A549 (cell line): ENCODE measurements at regions not wholly inside any gene's neighbourhood (a gene's known extent, or its start where the extent isn't known, plus 50 kb on each side); places are given as distances from the start of the nearest gene placed in this dataset.

Experiments used
- ATAC-seq, 2 experiments: fragments of 200-7000 bp in 1 of 2; fragments of >200 bp in 1 of 2; cut with Nextera tagmentation in 1 of 2; cut with Tn5 transposase in 1 of 2; 3 replicates each; pipeline versions ENCODE4 v1.8.0 to v1.9.1; 2018 to 2020; ENCODE audit warnings: mild to moderate bottlenecking in 1 of 2, moderate library complexity in 1 of 2
- CTCF ChIA-PET: fragments of 300-600 bp; sonication (Branson Sonifier 250); formaldehyde crosslinking; extraction: SDS; loops from one replicate; lab custom pipeline; 2021; ENCODE audit warnings: antibody characterized with exemption, inconsistent platforms; lab: Yijun Ruan, JAX
- POLR2A ChIA-PET: fragments of 350-600 bp; formaldehyde crosslinking; extraction: SDS; loops from one replicate; lab custom pipeline; 2021; ENCODE audit warnings: antibody characterized with exemption, inconsistent platforms; lab: Yijun Ruan, JAX
- DNase-seq, 2 experiments: peaks; one replicate each; pipeline versions ENCODE4 v3.0.0 to v3.0.0-alpha.2; 2011 to 2016; ENCODE audit warnings: low read depth in 1 of 2, low spot score in 1 of 2
- FAIRE-seq: peaks from 2 replicates; lab custom pipeline; 2011; peaks lifted over from hg19 to GRCh38; lab: Jason Lieb, UNC
- H3K27ac ChIP-seq, 2 experiments: fragments of >200 bp; sonication (Bioruptor Twin); formaldehyde crosslinking; 3 replicates each; pipeline ENCODE4 v1.5.1; 2016 to 2017
- H3K4me1 ChIP-seq: fragments of >200 bp; sonication (Bioruptor Twin); formaldehyde crosslinking; 3 replicates; pipeline ENCODE4 v1.6.1; 2016
- H3K4me2 ChIP-seq: fragments of >200 bp; sonication (Bioruptor Twin); formaldehyde crosslinking; 3 replicates; pipeline ENCODE4 v1.6.1; 2016
- H3K4me3 ChIP-seq: fragments of >200 bp; sonication (Bioruptor Twin); formaldehyde crosslinking; 3 replicates; pipeline ENCODE4 v1.5.1; 2016
- H3K9me3 ChIP-seq: fragments of >200 bp; sonication (Bioruptor Twin); formaldehyde crosslinking; 3 replicates; pipeline ENCODE4 v1.6.1; 2016
- ATOH8 ChIP-seq: fragments of 250-450 bp; sonication (Bioruptor Pico); IDR thresholded peaks from 2 replicates; pipeline ENCODE4 v1.5.0; 2020; ENCODE audit warnings: low read depth, mild to moderate bottlenecking, moderate library complexity
- BHLHE40 ChIP-seq: IDR thresholded peaks from 2 replicates; pipeline ENCODE4 v1.6.1; 2012; ENCODE audit warnings: low read depth, low read length, inconsistent platforms
- CBX8 ChIP-seq: fragments of 200-600 bp; sonication (generic); IDR thresholded peaks from 2 replicates; pipeline ENCODE4 v1.6.1; 2016
- CEBPB ChIP-seq, 2 experiments: fragments of >200 bp in 1 of 2; sonication (Bioruptor Twin) in 1 of 2; formaldehyde crosslinking in 1 of 2; IDR thresholded peaks; 2 replicates each; pipeline ENCODE4 v1.6.1; 2012 to 2016
- CHD2 ChIP-seq: fragments of 150-350 bp; IDR thresholded peaks from 2 replicates; pipeline ENCODE4 v1.6.1; 2014; ENCODE audit warnings: low read length; ENCODE audit not compliant: partially characterized antibody
- E2F6 ChIP-seq: IDR thresholded peaks from 2 replicates; pipeline ENCODE4 v1.6.1; 2012; ENCODE audit warnings: low read depth, borderline replicate concordance
- EHMT2 ChIP-seq: fragments of 200-600 bp; sonication (generic); IDR thresholded peaks from 2 replicates; pipeline ENCODE4 v1.6.1; 2016; ENCODE audit warnings: antibody characterized with exemption, low read depth, mild to moderate bottlenecking, moderate library complexity
- FOSB ChIP-seq: fragments of 250-450 bp; sonication (Bioruptor Pico); IDR thresholded peaks from 2 replicates; pipeline ENCODE4 v1.5.0; 2020; ENCODE audit warnings: mild to moderate bottlenecking, moderate library complexity
- FOXS1 ChIP-seq: fragments of 250-450 bp; sonication (Bioruptor Pico); IDR thresholded peaks from 2 replicates; pipeline ENCODE4 v1.5.0; 2020; ENCODE audit warnings: mild to moderate bottlenecking, moderate library complexity
- GATA3 ChIP-seq: IDR thresholded peaks from 2 replicates; pipeline ENCODE4 v1.6.1; 2012; ENCODE audit warnings: borderline replicate concordance
- HDAC2 ChIP-seq: fragments of 200-600 bp; sonication (generic); IDR thresholded peaks from 2 replicates; pipeline ENCODE4 v1.6.1; 2016
- HEYL ChIP-seq: fragments of 250-450 bp; sonication (Bioruptor Pico); IDR thresholded peaks from 2 replicates; pipeline ENCODE4 v1.8.0; 2021; ENCODE audit warnings: mild to moderate bottlenecking, moderate library complexity
- HMGXB4 ChIP-seq: fragments of 250-450 bp; sonication (Bioruptor Pico); IDR thresholded peaks from 2 replicates; pipeline ENCODE4 v1.5.0; 2021; ENCODE audit warnings: mild to moderate bottlenecking, moderate library complexity, borderline replicate concordance
- JUNB ChIP-seq: fragments of >200 bp; sonication (Bioruptor Twin); formaldehyde crosslinking; IDR thresholded peaks from 2 replicates; pipeline ENCODE4 v1.6.1; 2016
- MAFK ChIP-seq: fragments of 450-650 bp; IDR thresholded peaks from 2 replicates; pipeline ENCODE4 v1.6.1; 2014; ENCODE audit not compliant: partially characterized antibody
- MAZ ChIP-seq: fragments of 150-350 bp; IDR thresholded peaks from 2 replicates; pipeline ENCODE4 v1.6.1; 2014; ENCODE audit warnings: antibody characterized with exemption, low read depth, low read length, borderline replicate concordance
- MYC ChIP-seq: IDR thresholded peaks from 2 replicates; pipeline ENCODE4 v1.6.1; 2012; ENCODE audit warnings: mild to moderate bottlenecking, inconsistent platforms, low read length, improper control_type of control experiment, borderline replicate concordance
- POLR2A ChIP-seq: IDR thresholded peaks from 2 replicates; pipeline ENCODE4 v1.6.1; 2012; ENCODE audit warnings: mild to moderate bottlenecking, low read length
- POLR2AphosphoS2 ChIP-seq: conservative IDR thresholded peaks from 2 replicates; pipeline ENCODE4 v1.6.1; 2012; ENCODE audit warnings: low read length, improper control_type of control experiment, inconsistent platforms
- RAD21 ChIP-seq, 2 experiments: fragments of >200 bp in 1 of 2; sonication (Bioruptor Twin) in 1 of 2; formaldehyde crosslinking in 1 of 2; IDR thresholded peaks in 1 of 2; conservative IDR thresholded peaks in 1 of 2; 2 replicates in 1 of 2; 3 replicates in 1 of 2; pipeline ENCODE4 v1.6.1; 2012 to 2018; ENCODE audit warnings: inconsistent platforms in 1 of 2
- RARB ChIP-seq: fragments of 250-450 bp; sonication (Bioruptor Pico); IDR thresholded peaks from 2 replicates; pipeline ENCODE4 v1.8.0; 2021; ENCODE audit warnings: mild to moderate bottlenecking, moderate library complexity
- RFX5 ChIP-seq: fragments of 450-650 bp; IDR thresholded peaks from 2 replicates; pipeline ENCODE4 v1.7.1; 2014; ENCODE audit warnings: antibody characterized with exemption, mild to moderate bottlenecking, moderate library complexity
- SMC3 ChIP-seq: fragments of >200 bp; sonication (Bioruptor Twin); formaldehyde crosslinking; IDR thresholded peaks from 3 replicates; pipeline ENCODE4 v1.6.1; 2018; ENCODE audit warnings: inconsistent platforms
- SREBF2 ChIP-seq: fragments of 450-650 bp; IDR thresholded peaks from 2 replicates; pipeline ENCODE4 v1.6.1; 2014; ENCODE audit warnings: mild to moderate bottlenecking, moderate library complexity
- TFCP2L1 ChIP-seq: fragments of 250-450 bp; sonication (Bioruptor Pico); IDR thresholded peaks from 2 replicates; pipeline ENCODE4 v1.5.0; 2021; ENCODE audit warnings: mild to moderate bottlenecking
- WGBS: methylation state at CpG from one replicate; pipeline ENCODE4 v1.1.6; 2017; ENCODE audit errors: missing lambda C conversion rate; 5-methylcytosine and 5-hydroxymethylcytosine counted together
- TF ChIP-seq, protein P1 (sequence below): IDR thresholded peaks from 2 replicates; pipeline ENCODE4 v1.6.1; 2012
- TF ChIP-seq, protein P2 (sequence below): IDR thresholded peaks from 2 replicates; pipeline ENCODE4 v1.6.1; 2012
- TF ChIP-seq, protein P3 (sequence below): fragments of >200 bp; sonication (Bioruptor Twin); formaldehyde crosslinking; IDR thresholded peaks from 3 replicates; pipeline ENCODE4 v1.6.1; 2016
- TF ChIP-seq, protein P4 (sequence below): fragments of 450-650 bp; IDR thresholded peaks from 2 replicates; pipeline ENCODE4 v1.6.1; 2014; ENCODE audit warnings: antibody characterized with exemption

- 77% methylated on average over 1 of the region's 1 CpG for WGBS
- no peaks in the 10 kb centered on the region for H3K4me1 ChIP-seq
- H3K9me3 ChIP-seq, result no peaks in the 10 kb centered on the region
- POLR2A ChIA-PET, result no interaction called here
- H3K4me2 ChIP-seq, result no peak overlapping the region
- H3K4me3 ChIP-seq, result no peak overlapping the region
- H3K27ac ChIP-seq, result no peak overlapping the region
- DNase-seq, result no peak
- FAIRE-seq, result no peak
- ATAC-seq, result no peak
- TF ChIP-seq SMC3, result no peak
- no peak for TF ChIP-seq HMGXB4 (CRISPR knock-in tag)
- peak; percentile 48 for TF ChIP-seq MAFK
- CTCF ChIA-PET, result interaction anchor here (0.7 kb wide), 1 partner anchor 48 kb away, joined by 3 read pairs; no protein-coding TSS in a partner anchor
Observed at GRCh38 chr2:101643004-101643524, 54.4 kb upstream of the MAP4K4 start.

DNA sequence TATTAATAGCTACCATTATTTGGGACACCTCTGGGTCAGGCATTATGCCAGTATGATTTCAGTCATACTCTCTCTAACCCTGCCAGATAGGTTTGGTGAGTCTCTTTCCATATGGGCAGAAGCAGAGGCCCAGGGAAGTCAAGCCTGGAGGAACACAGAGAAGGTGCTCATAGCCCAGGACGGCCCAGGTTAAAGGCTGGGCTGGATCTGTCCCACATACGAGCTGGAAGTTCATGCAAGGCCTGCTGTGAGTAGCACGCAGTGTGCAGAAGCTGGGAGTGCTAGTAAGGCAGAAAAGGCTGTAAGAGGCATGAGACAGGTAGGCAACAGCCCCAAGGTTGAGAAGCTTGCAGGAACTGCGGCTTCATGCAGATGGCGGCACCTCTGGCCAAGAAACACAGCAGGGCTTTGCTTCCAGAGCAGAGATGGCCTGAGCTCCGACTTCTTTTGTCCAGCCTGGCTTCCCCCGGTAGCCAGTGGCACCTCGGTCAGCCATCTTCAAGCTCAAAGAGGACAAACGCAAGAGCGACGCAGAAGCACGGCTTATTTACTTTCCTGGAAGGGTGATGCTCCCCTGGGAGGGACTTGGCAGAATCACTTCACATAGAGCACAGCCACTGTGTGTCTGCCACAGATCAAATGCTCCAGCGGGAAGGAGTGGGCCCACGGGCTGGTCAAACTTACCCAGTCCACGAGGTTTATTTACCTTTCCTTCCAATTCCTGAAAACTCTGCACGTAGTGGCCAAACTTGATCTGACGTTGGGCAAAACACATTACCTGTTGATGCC lies 58.5 kb upstream of the MAP4K4 start:
- Histone ChIP-seq H3K4me2 (no peak overlapping the region), H3K9me3 (no peaks in the 10 kb centered on the region), H3K4me1 (no peaks in the 10 kb centered on the region), H3K4me3 (no peak overlapping the region), H3K27ac (no peak overlapping the region)
- ATAC-seq (no peak), DNase-seq (no peak), FAIRE-seq (no peak)
- TF ChIP-seq, protein P1, sequence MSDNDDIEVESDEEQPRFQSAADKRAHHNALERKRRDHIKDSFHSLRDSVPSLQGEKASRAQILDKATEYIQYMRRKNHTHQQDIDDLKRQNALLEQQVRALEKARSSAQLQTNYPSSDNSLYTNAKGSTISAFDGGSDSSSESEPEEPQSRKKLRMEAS, result no peak
- TF ChIP-seq POLR2AphosphoS2 (no peak), RFX5 (no peak), MAZ (no peak), HDAC2 (no peak), TFCP2L1 (CRISPR knock-in tag) (no peak), FOXS1 (CRISPR knock-in tag) (no peak), GATA3 (no peak), ATOH8 (CRISPR knock-in tag) (no peak), BHLHE40 (no peak), FOSB (CRISPR knock-in tag) (no peak)
- TF ChIP-seq, protein P2, sequence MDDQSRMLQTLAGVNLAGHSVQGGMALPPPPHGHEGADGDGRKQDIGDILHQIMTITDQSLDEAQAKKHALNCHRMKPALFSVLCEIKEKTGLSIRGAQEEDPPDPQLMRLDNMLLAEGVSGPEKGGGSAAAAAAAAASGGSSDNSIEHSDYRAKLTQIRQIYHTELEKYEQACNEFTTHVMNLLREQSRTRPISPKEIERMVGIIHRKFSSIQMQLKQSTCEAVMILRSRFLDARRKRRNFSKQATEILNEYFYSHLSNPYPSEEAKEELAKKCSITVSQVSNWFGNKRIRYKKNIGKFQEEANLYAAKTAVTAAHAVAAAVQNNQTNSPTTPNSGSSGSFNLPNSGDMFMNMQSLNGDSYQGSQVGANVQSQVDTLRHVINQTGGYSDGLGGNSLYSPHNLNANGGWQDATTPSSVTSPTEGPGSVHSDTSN, result no peak
- TF ChIP-seq, protein P3, sequence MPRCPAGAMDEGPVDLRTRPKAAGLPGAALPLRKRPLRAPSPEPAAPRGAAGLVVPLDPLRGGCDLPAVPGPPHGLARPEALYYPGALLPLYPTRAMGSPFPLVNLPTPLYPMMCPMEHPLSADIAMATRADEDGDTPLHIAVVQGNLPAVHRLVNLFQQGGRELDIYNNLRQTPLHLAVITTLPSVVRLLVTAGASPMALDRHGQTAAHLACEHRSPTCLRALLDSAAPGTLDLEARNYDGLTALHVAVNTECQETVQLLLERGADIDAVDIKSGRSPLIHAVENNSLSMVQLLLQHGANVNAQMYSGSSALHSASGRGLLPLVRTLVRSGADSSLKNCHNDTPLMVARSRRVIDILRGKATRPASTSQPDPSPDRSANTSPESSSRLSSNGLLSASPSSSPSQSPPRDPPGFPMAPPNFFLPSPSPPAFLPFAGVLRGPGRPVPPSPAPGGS, result no peak
- WGBS, result 78% methylated on average over 16 of the region's 17 CpGs
- ChIA-PET CTCF (interaction anchor here (0.5 kb wide), 1 partner anchor 50 kb away, joined by 3 read pairs; no protein-coding TSS in a partner anchor), POLR2A (no interaction called here)

- Histone ChIP-seq H3K4me1 (no peaks in the 10 kb centered on the region), H3K4me3 (no peak overlapping the region), H3K27ac (no peak overlapping the region), H3K9me3 (no peaks in the 10 kb centered on the region), H3K4me2 (no peak overlapping the region)
- ChIA-PET POLR2A (no interaction called here), CTCF (no interaction called here)
- DNase-seq (no peak), FAIRE-seq (no peak), ATAC-seq (no peak)
- 88% methylated on average over 12 of the region's 12 CpGs for WGBS
- TF ChIP-seq GATA3, result no peak
- TF ChIP-seq, protein P4, sequence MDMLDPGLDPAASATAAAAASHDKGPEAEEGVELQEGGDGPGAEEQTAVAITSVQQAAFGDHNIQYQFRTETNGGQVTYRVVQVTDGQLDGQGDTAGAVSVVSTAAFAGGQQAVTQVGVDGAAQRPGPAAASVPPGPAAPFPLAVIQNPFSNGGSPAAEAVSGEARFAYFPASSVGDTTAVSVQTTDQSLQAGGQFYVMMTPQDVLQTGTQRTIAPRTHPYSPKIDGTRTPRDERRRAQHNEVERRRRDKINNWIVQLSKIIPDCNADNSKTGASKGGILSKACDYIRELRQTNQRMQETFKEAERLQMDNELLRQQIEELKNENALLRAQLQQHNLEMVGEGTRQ, result no peak
- TF ChIP-seq SREBF2, result no peak
- TF ChIP-seq HEYL (CRISPR knock-in tag), result no peak
- TF ChIP-seq CBX8, result no peak
- no peak for TF ChIP-seq E2F6
- TF ChIP-seq MYC, result no peak
- no peak for TF ChIP-seq POLR2A
- no peak for TF ChIP-seq POLR2AphosphoS2
- TF ChIP-seq EHMT2, result no peak
- TF ChIP-seq RARB, result no peak
- TF ChIP-seq CHD2, result no peak
- no peak for TF ChIP-seq RAD21 (conservative IDR thresholded peaks at IDR 0.05 in 1 of 2, IDR thresholded peaks at IDR 0.05 in 1 of 2)
- TF ChIP-seq JUNB, result no peak
- no peak for TF ChIP-seq CEBPB (IDR thresholded peaks at IDR 0.05)
Observed at GRCh38 chr2:101638181-101638711, 59.3 kb upstream of the MAP4K4 start.
